Right lobe of liver (tissue), 6 donors: ENCODE measurements at regions not wholly inside any gene's neighbourhood (a gene's known extent, or its start where the extent isn't known, plus 50 kb on each side); places are given as distances from the start of the nearest gene placed in this dataset.

ENCODE experiments used
- ATAC-seq, 4 donors: fragments of 200-7000 bp; cut with Tn5 transposase; one replicate each; pipeline ENCODE4 v1.9.1; 2020; ENCODE audit warnings: mild to moderate bottlenecking in 4 of 4, moderate library complexity in 4 of 4
- DNase-seq, 3 donors: peaks; one replicate each; pipeline ENCODE4 v3.0.0-alpha.2; 2020
- H3K27ac ChIP-seq, 3 donors: fragments of 200-600 bp; one replicate each; pipeline ENCODE4 v1.8.0; 2022
- H3K27me3 ChIP-seq, 2 donors: fragments of 200-600 bp; one replicate each; pipeline ENCODE4 v1.8.0; 2022
- H3K36me3 ChIP-seq, 4 donors: fragments of 200-600 bp; sonication (generic) in 1 of 4; one replicate each; pipeline versions ENCODE4 v1.5.1 to v1.8.0; 2017 to 2022; ENCODE audit warnings: control low read depth in 1 of 4
- H3K4me1 ChIP-seq, 4 donors: fragments of 200-600 bp; sonication (generic) in 1 of 4; one replicate each; pipeline versions ENCODE4 v1.5.1 to v1.8.0; 2017 to 2022; ENCODE audit warnings: control low read depth in 1 of 4
- H3K4me3 ChIP-seq, 3 donors: fragments of 200-600 bp; one replicate each; pipeline ENCODE4 v1.8.0; 2022
- H3K9me3 ChIP-seq, 4 donors: fragments of 200-600 bp; sonication (generic) in 1 of 4; one replicate each; pipeline versions ENCODE4 v1.5.1 to v1.8.0; 2017 to 2022; ENCODE audit warnings: control low read depth in 1 of 4
- POLR2A ChIP-seq: fragments of 450-650 bp; IDR thresholded peaks from one replicate; pipeline ENCODE4 v1.6.1; 2017; ENCODE audit warnings: antibody characterized with exemption, mild to moderate bottlenecking
- WGBS: methylation state at CpG from one replicate; pipeline ENCODE4 v1.1.6; 2018; ENCODE audit warnings: low coverage, low lambda C conversion rate; ENCODE audit not compliant: insufficient coverage; ENCODE audit errors: missing lambda C conversion rate; 5-methylcytosine and 5-hydroxymethylcytosine counted together
- intact Hi-C, 2 donors: fragments of 100-400 bp; cut with DNase I; formaldehyde crosslinking; loops; one replicate each; pipeline versions ENCODE4 v1.11.2 to v1.14.1; 2022
- TF ChIP-seq, protein P1 (sequence below), 4 donors: fragments of 200-600 bp in 3 of 4; fragments of 450-650 bp in 1 of 4; IDR thresholded peaks; one replicate each; pipeline versions ENCODE4 v1.5.1 to v1.8.0; 2016 to 2022; ENCODE audit warnings: antibody characterized with exemption in 4 of 4, mild to moderate bottlenecking in 2 of 4
- donor health status: DM: no; HTN: yes; CAD: no.
- donor health status: DM: no; HTN: no; CAD: no.
- donor health status: DM: no; HTN: no; CAD: no.
- donor health status: DM: no; HTN: yes; CAD: no.
- donor health status: DM: no; HTN: yes; CAD: no.

- DNase-seq (no peak), ATAC-seq (no peak)
- no peaks in the 10 kb centered on the region for H3K4me1 ChIP-seq
- intact Hi-C loops = no loop called here
- H3K36me3 ChIP-seq = no peaks in the 10 kb centered on the region
- no peak overlapping the region for H3K27ac ChIP-seq
- H3K4me3 ChIP-seq = no peak overlapping the region
- no peaks in the 10 kb centered on the region for H3K9me3 ChIP-seq
- TF ChIP-seq, protein P1, sequence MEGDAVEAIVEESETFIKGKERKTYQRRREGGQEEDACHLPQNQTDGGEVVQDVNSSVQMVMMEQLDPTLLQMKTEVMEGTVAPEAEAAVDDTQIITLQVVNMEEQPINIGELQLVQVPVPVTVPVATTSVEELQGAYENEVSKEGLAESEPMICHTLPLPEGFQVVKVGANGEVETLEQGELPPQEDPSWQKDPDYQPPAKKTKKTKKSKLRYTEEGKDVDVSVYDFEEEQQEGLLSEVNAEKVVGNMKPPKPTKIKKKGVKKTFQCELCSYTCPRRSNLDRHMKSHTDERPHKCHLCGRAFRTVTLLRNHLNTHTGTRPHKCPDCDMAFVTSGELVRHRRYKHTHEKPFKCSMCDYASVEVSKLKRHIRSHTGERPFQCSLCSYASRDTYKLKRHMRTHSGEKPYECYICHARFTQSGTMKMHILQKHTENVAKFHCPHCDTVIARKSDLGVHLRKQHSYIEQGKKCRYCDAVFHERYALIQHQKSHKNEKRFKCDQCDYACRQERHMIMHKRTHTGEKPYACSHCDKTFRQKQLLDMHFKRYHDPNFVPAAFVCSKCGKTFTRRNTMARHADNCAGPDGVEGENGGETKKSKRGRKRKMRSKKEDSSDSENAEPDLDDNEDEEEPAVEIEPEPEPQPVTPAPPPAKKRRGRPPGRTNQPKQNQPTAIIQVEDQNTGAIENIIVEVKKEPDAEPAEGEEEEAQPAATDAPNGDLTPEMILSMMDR (IDR thresholded peaks at IDR 0.05) = no peak
- no peak for TF ChIP-seq POLR2A
- no peaks in the 10 kb centered on the region for H3K27me3 ChIP-seq
- WGBS = 76% methylated on average over 3 of the region's 4 CpGs
Observed at GRCh38 chr7:120055300-120055699, 217.7 kb upstream of the KCND2 start.

GRCh38 chr7:120056227-120056626, 216.7 kb upstream of the KCND2 start:
- no peaks in the 10 kb centered on the region for H3K4me1 ChIP-seq
- no peaks in the 10 kb centered on the region for H3K27me3 ChIP-seq
- DNase-seq (no peak), ATAC-seq (no peak)
- H3K9me3 ChIP-seq = no peaks in the 10 kb centered on the region
- H3K27ac ChIP-seq = no peak overlapping the region
- intact Hi-C loops = no loop called here
- H3K36me3 ChIP-seq = no peaks in the 10 kb centered on the region
- TF ChIP-seq, protein P1 (IDR thresholded peaks at IDR 0.05) = no peak
- no peak for TF ChIP-seq POLR2A
- H3K4me3 ChIP-seq = no peak overlapping the region
- WGBS = 57% methylated on average over 1 of the region's 4 CpGs

DNA sequence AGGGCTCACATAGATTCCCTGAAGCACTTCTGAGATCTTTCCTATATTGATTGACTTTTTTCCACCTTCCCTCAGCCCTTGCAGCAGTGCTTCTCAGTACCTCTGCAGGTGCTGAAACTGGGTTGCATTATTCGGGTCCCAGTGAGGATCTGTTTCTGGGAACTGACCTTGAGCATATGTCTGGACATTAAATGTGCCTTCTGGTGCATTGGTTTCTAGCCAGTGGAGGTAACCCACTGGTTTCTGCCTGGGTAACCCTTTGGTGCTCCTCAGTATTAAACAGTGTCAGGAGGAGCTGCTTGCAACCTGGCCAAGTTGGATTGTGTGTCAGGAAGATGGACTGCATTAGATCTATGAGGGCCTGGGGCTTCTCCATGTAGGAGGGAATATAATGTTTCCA, 213.3 kb upstream of the KCND2 start:
- Histone ChIP-seq H3K27me3 (no peaks in the 10 kb centered on the region), H3K4me1 (no peaks in the 10 kb centered on the region), H3K4me3 (no peak overlapping the region), H3K9me3 (no peaks in the 10 kb centered on the region), H3K36me3 (no peaks in the 10 kb centered on the region), H3K27ac (no peak overlapping the region)
- DNase-seq (no peak), ATAC-seq (no peak)
- 43% methylated on average over 1 of the region's 1 CpG for WGBS
- intact Hi-C loops = no loop called here
- TF ChIP-seq POLR2A = no peak
- TF ChIP-seq, protein P1 (IDR thresholded peaks at IDR 0.05) = no peak

DNA sequence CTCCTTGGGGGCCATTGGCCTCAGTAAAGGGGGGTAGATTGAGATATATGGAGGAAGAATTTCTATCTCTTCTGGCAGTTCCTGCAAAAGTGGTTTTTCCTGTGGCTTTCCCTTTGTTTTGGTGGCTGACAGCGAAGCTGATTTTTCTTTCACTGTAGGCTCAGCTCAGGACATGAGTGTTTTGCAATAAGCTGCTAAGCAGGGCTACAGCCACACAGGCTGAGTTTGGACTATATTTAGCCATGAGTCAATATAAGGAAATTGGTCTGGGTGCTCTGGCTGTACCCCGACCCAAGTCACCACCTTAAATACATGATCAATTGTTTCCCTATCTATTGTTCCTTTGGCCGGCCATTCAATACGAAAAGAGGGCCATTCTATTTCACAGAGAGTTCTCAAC, 212.7 kb upstream of the KCND2 start:
- WGBS = 33% methylated on average over 4 of the region's 4 CpGs
- H3K27ac ChIP-seq = no peak overlapping the region
- ATAC-seq (no peak), DNase-seq (no peak)
- H3K36me3 ChIP-seq = no peaks in the 10 kb centered on the region
- intact Hi-C loops = no loop called here
- no peaks in the 10 kb centered on the region for H3K27me3 ChIP-seq
- no peak for TF ChIP-seq POLR2A
- TF ChIP-seq, protein P1 (IDR thresholded peaks at IDR 0.05) = no peak
- H3K4me1 ChIP-seq = no peaks in the 10 kb centered on the region
- no peaks in the 10 kb centered on the region for H3K9me3 ChIP-seq
- no peak overlapping the region for H3K4me3 ChIP-seq

GRCh38 chr7:120060875-120061274, 212.1 kb upstream of the KCND2 start:
- Histone ChIP-seq H3K4me1 (no peaks in the 10 kb centered on the region), H3K27ac (no peak overlapping the region), H3K27me3 (no peaks in the 10 kb centered on the region), H3K9me3 (no peaks in the 10 kb centered on the region), H3K36me3 (no peaks in the 10 kb centered on the region), H3K4me3 (no peak overlapping the region)
- intact Hi-C loops = no loop called here
- ATAC-seq (no peak), DNase-seq (no peak)
- WGBS = 100% methylated on average over 2 of the region's 7 CpGs
- no peak for TF ChIP-seq POLR2A
- TF ChIP-seq, protein P1 (IDR thresholded peaks at IDR 0.05) = no peak
